ENCODE measurements at regions not wholly inside any gene's neighbourhood (a gene's known extent, or its start where the extent isn't known, plus 50 kb on each side); places are given as distances from the start of the nearest gene placed in this dataset.

DNA sequence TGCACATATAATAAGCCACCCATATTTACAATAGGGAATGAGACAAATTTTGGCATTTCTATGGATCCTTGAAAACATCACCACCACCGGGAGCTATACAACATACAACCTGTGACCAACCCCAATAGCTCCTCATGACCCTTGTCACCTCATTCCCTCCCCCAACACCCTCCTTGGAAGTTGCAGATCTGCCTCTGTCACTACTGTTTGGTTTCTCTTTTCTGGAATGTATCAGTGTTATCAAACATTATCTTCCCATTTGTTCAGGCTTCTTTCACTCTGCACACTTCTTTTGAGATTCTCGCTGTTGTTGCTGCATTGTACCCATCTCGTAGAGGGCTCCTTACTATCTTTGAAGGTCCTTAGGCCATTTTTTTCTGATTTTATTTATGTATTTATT is 75.6 kb downstream of the ZNF280B start:
- no peaks in the 10 kb centered on the region for H3K9me3 ChIP-seq
- H3K27ac ChIP-seq = no peak overlapping the region
- no peak overlapping the region for H3K4me3 ChIP-seq
- TF ChIP-seq, protein P1, sequence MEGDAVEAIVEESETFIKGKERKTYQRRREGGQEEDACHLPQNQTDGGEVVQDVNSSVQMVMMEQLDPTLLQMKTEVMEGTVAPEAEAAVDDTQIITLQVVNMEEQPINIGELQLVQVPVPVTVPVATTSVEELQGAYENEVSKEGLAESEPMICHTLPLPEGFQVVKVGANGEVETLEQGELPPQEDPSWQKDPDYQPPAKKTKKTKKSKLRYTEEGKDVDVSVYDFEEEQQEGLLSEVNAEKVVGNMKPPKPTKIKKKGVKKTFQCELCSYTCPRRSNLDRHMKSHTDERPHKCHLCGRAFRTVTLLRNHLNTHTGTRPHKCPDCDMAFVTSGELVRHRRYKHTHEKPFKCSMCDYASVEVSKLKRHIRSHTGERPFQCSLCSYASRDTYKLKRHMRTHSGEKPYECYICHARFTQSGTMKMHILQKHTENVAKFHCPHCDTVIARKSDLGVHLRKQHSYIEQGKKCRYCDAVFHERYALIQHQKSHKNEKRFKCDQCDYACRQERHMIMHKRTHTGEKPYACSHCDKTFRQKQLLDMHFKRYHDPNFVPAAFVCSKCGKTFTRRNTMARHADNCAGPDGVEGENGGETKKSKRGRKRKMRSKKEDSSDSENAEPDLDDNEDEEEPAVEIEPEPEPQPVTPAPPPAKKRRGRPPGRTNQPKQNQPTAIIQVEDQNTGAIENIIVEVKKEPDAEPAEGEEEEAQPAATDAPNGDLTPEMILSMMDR (IDR thresholded peaks at IDR 0.05) = no peak
- intact Hi-C loops (cut with DNase I) = no loop called here
- no peak for DNase-seq (ENCODE audit: low spot score in 2 of 2)
- no peaks in the 10 kb centered on the region for H3K36me3 ChIP-seq
- H3K4me1 ChIP-seq = no peaks in the 10 kb centered on the region
- no peaks in the 10 kb centered on the region for H3K27me3 ChIP-seq

GRCh38 chr22:22433770-22434169 is 74.8 kb downstream of the ZNF280B start:
- Histone ChIP-seq H3K4me3 (no peak overlapping the region), H3K27me3 (no peaks in the 10 kb centered on the region), H3K36me3 (no peaks in the 10 kb centered on the region), H3K4me1 (no peaks in the 10 kb centered on the region), H3K27ac (no peak overlapping the region), H3K9me3 (no peaks in the 10 kb centered on the region)
- TF ChIP-seq, protein P1 (IDR thresholded peaks at IDR 0.05) = no peak
- intact Hi-C loops (cut with DNase I) = no loop called here
- no peak for DNase-seq (ENCODE audit: low spot score in 2 of 2)

Measured in ascending aorta (tissue), 2 donors.